HEK293 (cell line): ENCODE measurements at regions not wholly inside any gene's neighbourhood (a gene's known extent, or its start where the extent isn't known, plus 50 kb on each side); places are given as distances from the start of the nearest gene placed in this dataset.

Experiments used
- CTCF ChIA-PET: fragments of 350-600 bp; formaldehyde crosslinking; extraction: SDS; loops from one replicate; lab custom pipeline; 2021; ENCODE audit warnings: antibody characterized with exemption; lab: Yijun Ruan, JAX
- POLR2A ChIA-PET: fragments of 300-600 bp; formaldehyde crosslinking; extraction: SDS; loops from one replicate; lab custom pipeline; 2020; ENCODE audit warnings: antibody characterized with exemption, inconsistent platforms; lab: Yijun Ruan, JAX
- H3K27ac ChIP-seq: fragments of 200-500 bp; sonication (Bioruptor generic); 2 replicates; pipeline ENCODE4 v1.5.1; 2014; ENCODE audit warnings: low read depth, low read length, control low read depth, inconsistent platforms; ENCODE audit errors: extremely low read depth
- H3K36me3 ChIP-seq, 2 experiments: fragments of 200-500 bp in 1 of 2; sonication (Bioruptor generic) in 1 of 2; 1 replicate in 1 of 2; 2 replicates in 1 of 2; pipeline ENCODE4 v1.5.1; 2014 to 2017; ENCODE audit warnings: inconsistent platforms in 2 of 2, low read length in 2 of 2; ENCODE audit not compliant: control insufficient read depth in 2 of 2, insufficient read depth in 1 of 2
- H3K4me1 ChIP-seq: fragments of 200-500 bp; sonication (Bioruptor generic); 2 replicates; pipeline ENCODE4 v1.5.1; 2014; ENCODE audit warnings: mild to moderate bottlenecking, low read length, inconsistent platforms; ENCODE audit not compliant: control insufficient read depth, insufficient read depth
- H3K4me3 ChIP-seq: 2 replicates; pipeline ENCODE4 v1.5.1; 2011; ENCODE audit warnings: low read depth, mild to moderate bottlenecking, control low read depth, low read length, moderate library complexity
- H3K9me3 ChIP-seq: fragments of 200-500 bp; sonication (Bioruptor generic); 2 replicates; pipeline ENCODE4 v1.5.1; 2014; ENCODE audit warnings: low read depth, low read length, inconsistent platforms; ENCODE audit not compliant: control insufficient read depth, insufficient read depth
- KLF16 ChIP-seq: fragments of 450-650 bp; formaldehyde crosslinking; IDR thresholded peaks from 2 replicates; pipeline ENCODE4 v1.5.1; 2017; ENCODE audit warnings: missing biosample characterization, missing genetic modification characterization
- OVOL3 ChIP-seq: fragments of 450-650 bp; formaldehyde crosslinking; IDR thresholded peaks from 2 replicates; pipeline ENCODE4 v1.5.1; 2016; ENCODE audit warnings: missing biosample characterization, missing genetic modification characterization
- SETDB1 ChIP-seq: IDR thresholded peaks from one replicate; pipeline ENCODE4 v1.6.1; 2017; ENCODE audit warnings: mild to moderate bottlenecking, low read length, moderate library complexity, mixed read lengths; ENCODE audit not compliant: insufficient read length
- SP2 ChIP-seq: fragments of 450-650 bp; formaldehyde crosslinking; IDR thresholded peaks from 2 replicates; pipeline ENCODE4 v1.5.1; 2016; ENCODE audit warnings: missing biosample characterization, missing genetic modification characterization
- WT1 ChIP-seq: fragments of 450-650 bp; formaldehyde crosslinking; IDR thresholded peaks from 2 replicates; pipeline ENCODE4 v1.5.1; 2016; ENCODE audit warnings: missing biosample characterization, missing genetic modification characterization
- ZBTB17 ChIP-seq: fragments of 450-650 bp; formaldehyde crosslinking; IDR thresholded peaks from 2 replicates; pipeline ENCODE4 v1.5.1; 2016; ENCODE audit warnings: missing biosample characterization, missing genetic modification characterization
- ZBTB21 ChIP-seq: fragments of 450-650 bp; formaldehyde crosslinking; IDR thresholded peaks from 2 replicates; pipeline ENCODE4 v1.5.1; 2017; ENCODE audit warnings: missing biosample characterization, missing genetic modification characterization
- ZBTB8A ChIP-seq: fragments of 450-650 bp; formaldehyde crosslinking; IDR thresholded peaks from 2 replicates; pipeline ENCODE4 v1.5.1; 2016; ENCODE audit warnings: missing biosample characterization, missing genetic modification characterization
- ZFP37 ChIP-seq: fragments of 450-650 bp; formaldehyde crosslinking; IDR thresholded peaks from 2 replicates; pipeline ENCODE4 v1.5.1; 2016; ENCODE audit warnings: missing biosample characterization, missing genetic modification characterization
- ZNF221 ChIP-seq: fragments of 450-650 bp; formaldehyde crosslinking; IDR thresholded peaks from 2 replicates; pipeline ENCODE4 v1.5.1; 2017; ENCODE audit warnings: missing biosample characterization, missing genetic modification characterization, borderline replicate concordance
- ZNF239 ChIP-seq: fragments of 450-650 bp; formaldehyde crosslinking; IDR thresholded peaks from 2 replicates; pipeline ENCODE4 v1.5.1; 2016; ENCODE audit warnings: missing biosample characterization, missing genetic modification characterization
- ZNF292 ChIP-seq: fragments of 450-650 bp; formaldehyde crosslinking; IDR thresholded peaks from 2 replicates; pipeline ENCODE4 v1.5.1; 2016; ENCODE audit warnings: low read depth, missing biosample characterization, missing genetic modification characterization, borderline replicate concordance
- ZNF302 ChIP-seq: fragments of 450-650 bp; formaldehyde crosslinking; IDR thresholded peaks from 2 replicates; pipeline ENCODE4 v1.5.1; 2016; ENCODE audit warnings: missing biosample characterization, missing genetic modification characterization, low read depth
- ZNF37A ChIP-seq: fragments of 450-650 bp; IDR thresholded peaks from 2 replicates; pipeline ENCODE4 v1.5.1; 2018; ENCODE audit warnings: missing biosample characterization, missing genetic modification characterization
- ZNF433 ChIP-seq: fragments of 450-650 bp; formaldehyde crosslinking; IDR thresholded peaks from 2 replicates; pipeline ENCODE4 v1.5.1; 2016; ENCODE audit warnings: missing biosample characterization, missing genetic modification characterization, low read depth
- ZNF501 ChIP-seq: fragments of 450-650 bp; formaldehyde crosslinking; IDR thresholded peaks from 2 replicates; pipeline ENCODE4 v1.5.1; 2016; ENCODE audit warnings: missing biosample characterization, missing genetic modification characterization
- ZNF514 ChIP-seq: fragments of 450-650 bp; formaldehyde crosslinking; IDR thresholded peaks from 2 replicates; pipeline ENCODE4 v1.5.1; 2016; ENCODE audit warnings: missing biosample characterization, missing genetic modification characterization
- ZNF629 ChIP-seq: fragments of 450-650 bp; formaldehyde crosslinking; IDR thresholded peaks from 2 replicates; pipeline ENCODE4 v1.5.1; 2017; ENCODE audit warnings: missing biosample characterization, missing genetic modification characterization
- ZNF785 ChIP-seq: fragments of 450-650 bp; formaldehyde crosslinking; IDR thresholded peaks from 2 replicates; pipeline ENCODE4 v1.5.1; 2016; ENCODE audit warnings: missing biosample characterization, missing genetic modification characterization
- TF ChIP-seq, protein P1 (sequence below): fragments of 450-650 bp; formaldehyde crosslinking; IDR thresholded peaks from 2 replicates; pipeline ENCODE4 v1.5.1; 2016; ENCODE audit warnings: missing biosample characterization, missing genetic modification characterization
- TF ChIP-seq, protein P2 (sequence below): IDR thresholded peaks from 2 replicates; pipeline ENCODE4 v1.6.1; 2011; ENCODE audit warnings: mild to moderate bottlenecking, low read depth, low read length, borderline replicate concordance
- TF ChIP-seq, protein P3 (sequence below): fragments of 450-650 bp; formaldehyde crosslinking; IDR thresholded peaks from 2 replicates; pipeline ENCODE4 v1.5.1; 2016; ENCODE audit warnings: missing biosample characterization, missing genetic modification characterization
- TF ChIP-seq, protein P4 (sequence below): fragments of 450-650 bp; formaldehyde crosslinking; IDR thresholded peaks from 2 replicates; pipeline ENCODE4 v1.5.1; 2016; ENCODE audit warnings: missing biosample characterization, missing genetic modification characterization
- TF ChIP-seq, protein P5 (sequence below): fragments of 450-650 bp; formaldehyde crosslinking; IDR thresholded peaks from 2 replicates; pipeline ENCODE4 v1.5.1; 2016; ENCODE audit warnings: missing biosample characterization, missing genetic modification characterization

DNA sequence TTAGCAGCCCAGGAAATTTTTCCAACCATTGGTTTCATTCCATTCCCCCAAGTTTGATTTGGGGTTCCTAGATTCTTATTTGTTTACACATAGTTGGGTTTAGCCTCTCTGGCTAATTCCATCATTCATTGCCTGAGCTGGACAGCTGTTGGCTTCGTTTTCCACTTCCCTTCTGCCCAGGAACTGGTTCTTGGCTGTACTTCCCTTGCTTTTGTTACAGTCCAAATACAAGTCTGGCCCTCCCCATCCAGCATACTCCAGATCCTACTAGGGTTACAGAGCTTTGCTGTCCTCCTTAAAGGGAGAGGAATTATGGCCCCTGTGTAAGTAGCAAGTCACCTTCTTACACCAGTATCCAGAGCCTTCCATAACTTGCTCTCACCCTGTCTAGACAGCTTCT is 356.3 kb downstream of the FAT3 start (continued):
- TF ChIP-seq, protein P1, sequence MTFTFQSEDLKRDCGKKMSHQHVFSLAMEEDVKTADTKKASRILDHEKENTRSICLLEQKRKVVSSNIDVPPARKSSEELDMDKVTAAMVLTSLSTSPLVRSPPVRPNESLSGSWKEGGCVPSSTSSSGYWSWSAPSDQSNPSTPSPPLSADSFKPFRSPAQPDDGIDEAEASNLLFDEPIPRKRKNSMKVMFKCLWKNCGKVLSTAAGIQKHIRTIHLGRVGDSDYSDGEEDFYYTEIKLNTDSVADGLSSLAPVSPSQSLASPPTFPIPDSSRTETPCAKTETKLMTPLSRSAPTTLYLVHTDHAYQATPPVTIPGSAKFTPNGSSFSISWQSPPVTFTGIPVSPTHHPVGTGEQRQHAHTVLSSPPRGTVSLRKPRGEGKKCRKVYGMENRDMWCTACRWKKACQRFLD (tag by site-specific recombination), result no peak
- no peak for TF ChIP-seq ZNF629
- no peak for TF ChIP-seq ZNF239 (tag by site-specific recombination)
- TF ChIP-seq SP2 (tag by site-specific recombination), result no peak
- TF ChIP-seq ZNF221 (tag by site-specific recombination), result no peak
- no peak for TF ChIP-seq ZNF302 (tag by site-specific recombination)
- TF ChIP-seq, protein P2, sequence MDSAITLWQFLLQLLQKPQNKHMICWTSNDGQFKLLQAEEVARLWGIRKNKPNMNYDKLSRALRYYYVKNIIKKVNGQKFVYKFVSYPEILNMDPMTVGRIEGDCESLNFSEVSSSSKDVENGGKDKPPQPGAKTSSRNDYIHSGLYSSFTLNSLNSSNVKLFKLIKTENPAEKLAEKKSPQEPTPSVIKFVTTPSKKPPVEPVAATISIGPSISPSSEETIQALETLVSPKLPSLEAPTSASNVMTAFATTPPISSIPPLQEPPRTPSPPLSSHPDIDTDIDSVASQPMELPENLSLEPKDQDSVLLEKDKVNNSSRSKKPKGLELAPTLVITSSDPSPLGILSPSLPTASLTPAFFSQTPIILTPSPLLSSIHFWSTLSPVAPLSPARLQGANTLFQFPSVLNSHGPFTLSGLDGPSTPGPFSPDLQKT, result no peak
- TF ChIP-seq ZNF501, result no peak
- TF ChIP-seq ZNF37A (tag by site-specific recombination), result no peak
- no peak for TF ChIP-seq KLF16 (tag by site-specific recombination)
- TF ChIP-seq OVOL3 (tag by site-specific recombination), result no peak
- TF ChIP-seq, protein P3, sequence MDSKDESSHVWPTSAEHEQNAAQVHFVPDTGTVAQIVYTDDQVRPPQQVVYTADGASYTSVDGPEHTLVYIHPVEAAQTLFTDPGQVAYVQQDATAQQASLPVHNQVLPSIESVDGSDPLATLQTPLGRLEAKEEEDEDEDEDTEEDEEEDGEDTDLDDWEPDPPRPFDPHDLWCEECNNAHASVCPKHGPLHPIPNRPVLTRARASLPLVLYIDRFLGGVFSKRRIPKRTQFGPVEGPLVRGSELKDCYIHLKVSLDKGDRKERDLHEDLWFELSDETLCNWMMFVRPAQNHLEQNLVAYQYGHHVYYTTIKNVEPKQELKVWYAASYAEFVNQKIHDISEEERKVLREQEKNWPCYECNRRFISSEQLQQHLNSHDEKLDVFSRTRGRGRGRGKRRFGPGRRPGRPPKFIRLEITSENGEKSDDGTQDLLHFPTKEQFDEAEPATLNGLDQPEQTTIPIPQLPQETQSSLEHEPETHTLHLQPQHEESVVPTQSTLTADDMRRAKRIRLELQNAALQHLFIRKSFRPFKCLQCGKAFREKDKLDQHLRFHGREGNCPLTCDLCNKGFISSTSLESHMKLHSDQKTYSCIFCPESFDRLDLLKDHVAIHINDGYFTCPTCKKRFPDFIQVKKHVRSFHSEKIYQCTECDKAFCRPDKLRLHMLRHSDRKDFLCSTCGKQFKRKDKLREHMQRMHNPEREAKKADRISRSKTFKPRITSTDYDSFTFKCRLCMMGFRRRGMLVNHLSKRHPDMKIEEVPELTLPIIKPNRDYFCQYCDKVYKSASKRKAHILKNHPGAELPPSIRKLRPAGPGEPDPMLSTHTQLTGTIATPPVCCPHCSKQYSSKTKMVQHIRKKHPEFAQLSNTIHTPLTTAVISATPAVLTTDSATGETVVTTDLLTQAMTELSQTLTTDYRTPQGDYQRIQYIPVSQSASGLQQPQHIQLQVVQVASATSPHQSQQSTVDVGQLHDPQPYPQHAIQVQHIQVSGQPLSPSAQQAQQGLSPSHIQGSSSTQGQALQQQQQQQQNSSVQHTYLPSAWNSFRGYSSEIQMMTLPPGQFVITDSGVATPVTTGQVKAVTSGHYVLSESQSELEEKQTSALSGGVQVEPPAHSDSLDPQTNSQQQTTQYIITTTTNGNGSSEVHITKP, result no peak
- TF ChIP-seq ZBTB17 (tag by site-specific recombination), result no peak

DNA sequence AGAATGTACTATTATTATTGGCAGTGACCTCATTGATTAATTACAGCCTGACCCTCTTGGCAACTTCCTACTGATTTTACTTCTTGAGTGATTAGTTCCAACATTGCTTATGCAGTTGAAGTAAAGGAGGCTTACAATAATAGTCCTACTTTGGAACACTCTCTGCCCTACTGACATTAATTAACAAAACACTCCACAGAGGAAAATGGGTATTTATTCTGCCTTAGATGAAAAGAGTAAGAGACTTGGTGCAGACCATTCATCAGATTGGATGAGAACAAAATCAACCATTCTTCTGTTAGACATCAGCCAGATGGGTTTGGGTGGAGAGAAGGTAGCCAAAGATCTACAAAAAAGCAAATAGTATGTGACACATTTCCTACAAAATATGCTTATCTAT is 363.8 kb downstream of the FAT3 start:
- no peak overlapping the region for H3K4me3 ChIP-seq
- H3K9me3 ChIP-seq, result no peaks in the 10 kb centered on the region
- H3K4me1 ChIP-seq, result no peaks in the 10 kb centered on the region
- H3K36me3 ChIP-seq, result no peaks in the 10 kb centered on the region
- no peak for TF ChIP-seq ZNF292 (tag by site-specific recombination)
- no peak for TF ChIP-seq ZNF785 (tag by site-specific recombination)
- TF ChIP-seq, all 188 proteins: peak for 0
- no peak overlapping the region for H3K27ac ChIP-seq
- CTCF ChIA-PET, result no interaction called here
- POLR2A ChIA-PET, result no interaction called here

DNA sequence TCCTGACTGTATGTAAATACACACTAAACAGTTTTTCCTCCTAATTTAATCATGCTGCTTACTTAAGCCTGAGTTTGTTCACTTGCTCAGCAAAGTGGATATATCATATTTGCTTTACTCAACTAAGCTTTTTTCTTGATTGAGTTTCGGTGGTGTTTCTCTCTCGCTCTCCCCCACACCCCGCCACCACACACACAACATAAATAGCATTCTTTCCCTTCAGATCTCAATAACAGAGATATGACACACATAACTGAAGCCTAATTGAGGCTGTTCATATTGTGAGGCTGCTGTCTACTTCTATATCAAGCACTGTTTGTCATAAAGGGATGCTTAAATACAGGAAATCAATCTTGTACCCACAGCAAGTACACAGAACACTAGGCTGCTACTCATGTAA is 364.9 kb downstream of the FAT3 start:
- Histone ChIP-seq H3K9me3 (no peaks in the 10 kb centered on the region), H3K36me3 (no peaks in the 10 kb centered on the region), H3K4me3 (no peak overlapping the region), H3K4me1 (no peaks in the 10 kb centered on the region), H3K27ac (no peak overlapping the region)
- CTCF ChIA-PET, result no interaction called here
- POLR2A ChIA-PET, result no interaction called here
- TF ChIP-seq, protein P4, sequence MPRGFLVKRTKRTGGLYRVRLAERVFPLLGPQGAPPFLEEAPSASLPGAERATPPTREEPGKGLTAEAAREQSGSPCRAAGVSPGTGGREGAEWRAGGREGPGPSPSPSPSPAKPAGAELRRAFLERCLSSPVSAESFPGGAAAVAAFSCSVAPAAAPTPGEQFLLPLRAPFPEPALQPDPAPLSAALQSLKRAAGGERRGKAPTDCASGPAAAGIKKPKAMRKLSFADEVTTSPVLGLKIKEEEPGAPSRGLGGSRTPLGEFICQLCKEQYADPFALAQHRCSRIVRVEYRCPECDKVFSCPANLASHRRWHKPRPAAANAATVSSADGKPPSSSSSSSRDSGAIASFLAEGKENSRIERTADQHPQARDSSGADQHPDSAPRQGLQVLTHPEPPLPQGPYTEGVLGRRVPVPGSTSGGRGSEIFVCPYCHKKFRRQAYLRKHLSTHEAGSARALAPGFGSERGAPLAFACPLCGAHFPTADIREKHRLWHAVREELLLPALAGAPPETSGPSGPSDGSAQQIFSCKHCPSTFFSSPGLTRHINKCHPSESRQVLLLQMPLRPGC (tag by site-specific recombination), result no peak
- TF ChIP-seq ZBTB17 (tag by site-specific recombination) (no peak), ZBTB21 (tag by site-specific recombination) (no peak), ZFP37 (tag by site-specific recombination) (no peak), SETDB1 (no peak), ZNF514 (no peak), ZNF433 (tag by site-specific recombination) (no peak), WT1 (tag by site-specific recombination) (no peak), ZBTB8A (no peak)
- TF ChIP-seq, protein P5, sequence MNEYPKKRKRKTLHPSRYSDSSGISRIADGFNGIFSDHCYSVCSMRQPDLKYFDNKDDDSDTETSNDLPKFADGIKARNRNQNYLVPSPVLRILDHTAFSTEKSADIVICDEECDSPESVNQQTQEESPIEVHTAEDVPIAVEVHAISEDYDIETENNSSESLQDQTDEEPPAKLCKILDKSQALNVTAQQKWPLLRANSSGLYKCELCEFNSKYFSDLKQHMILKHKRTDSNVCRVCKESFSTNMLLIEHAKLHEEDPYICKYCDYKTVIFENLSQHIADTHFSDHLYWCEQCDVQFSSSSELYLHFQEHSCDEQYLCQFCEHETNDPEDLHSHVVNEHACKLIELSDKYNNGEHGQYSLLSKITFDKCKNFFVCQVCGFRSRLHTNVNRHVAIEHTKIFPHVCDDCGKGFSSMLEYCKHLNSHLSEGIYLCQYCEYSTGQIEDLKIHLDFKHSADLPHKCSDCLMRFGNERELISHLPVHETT (tag by site-specific recombination), result no peak
